MG63 (cell line): ENCODE measurements at regions not wholly inside any gene's neighbourhood (a gene's known extent, or its start where the extent isn't known, plus 50 kb on each side); places are given as distances from the start of the nearest gene placed in this dataset.
A peak's percentile ranks its signal among the peaks of the same experiment; 100 is the strongest.
"Not testable (repeated sequence)": the region's sequence is repeated elsewhere in the genome, so short reads cannot be mapped to it uniquely, and the experiment has no call there.

Experiments used
- DNase-seq: peaks from one replicate; pipeline ENCODE4 v3.0.0-alpha.2; 2020
- H3K27me3 ChIP-seq: fragments of 250-450 bp; sonication (Bioruptor Pico); 2 replicates; pipeline ENCODE4 v1.5.1; 2020; ENCODE audit warnings: mild to moderate bottlenecking, moderate library complexity
- H3K36me3 ChIP-seq: fragments of 250-450 bp; sonication (Bioruptor Pico); 2 replicates; pipeline ENCODE4 v1.5.1; 2020; ENCODE audit warnings: mild to moderate bottlenecking, moderate library complexity
- H3K4me3 ChIP-seq: fragments of 250-450 bp; sonication (Bioruptor Pico); 2 replicates; pipeline ENCODE4 v1.5.1; 2020; ENCODE audit warnings: mild to moderate bottlenecking, moderate library complexity
- H3K9me3 ChIP-seq: fragments of 250-450 bp; sonication (Bioruptor Pico); 2 replicates; pipeline ENCODE4 v1.5.1; 2020; ENCODE audit warnings: mild to moderate bottlenecking, moderate library complexity

DNA sequence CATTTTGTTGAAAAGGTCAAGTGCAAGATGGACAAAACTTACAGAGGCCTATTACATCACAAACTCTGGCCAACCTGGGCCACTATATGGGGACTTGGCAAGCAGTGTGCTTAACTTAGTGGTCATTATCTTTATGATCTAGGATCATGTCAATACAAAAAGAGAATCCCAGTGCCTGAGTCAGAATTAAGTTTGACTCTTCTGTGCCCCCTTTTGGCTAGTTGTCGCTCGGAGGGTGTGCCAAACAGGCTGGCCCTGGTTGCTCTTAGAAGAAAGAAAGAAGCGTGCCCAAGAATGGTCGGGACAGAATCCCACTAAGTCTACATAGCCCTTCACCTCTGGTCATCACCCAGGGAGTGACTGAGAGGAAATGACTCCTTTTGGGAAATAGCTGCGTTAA lies 100.1 kb downstream of the EIF4E start:
- H3K27me3 ChIP-seq: no peaks in the 10 kb centered on the region
- no peak overlapping the region for H3K4me3 ChIP-seq
- H3K9me3 ChIP-seq: no peaks in the 10 kb centered on the region

DNA sequence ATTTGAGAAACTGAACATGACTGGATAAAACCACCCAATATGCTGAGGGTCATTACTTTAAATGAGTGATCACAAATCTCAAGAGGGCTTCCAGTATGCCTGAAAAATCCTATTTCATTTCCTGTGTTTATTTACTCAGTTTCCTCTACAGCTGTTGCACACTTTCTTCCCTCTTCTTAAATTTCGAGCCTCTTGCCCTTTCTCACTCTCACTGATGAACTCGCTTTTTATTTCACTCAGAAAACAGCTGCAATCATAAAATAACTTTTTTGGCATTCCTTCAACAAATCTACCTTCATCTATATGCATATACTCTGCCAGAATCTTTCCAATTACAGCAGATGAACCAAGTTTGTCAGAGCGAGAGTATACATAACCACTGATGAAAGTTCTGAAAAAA lies 101.3 kb downstream of the EIF4E start:
- no peak overlapping the region for H3K4me3 ChIP-seq
- no peaks in the 10 kb centered on the region for H3K36me3 ChIP-seq

More for the DNA sequence above, 100.1 kb downstream of the EIF4E start:
- DNase-seq: no peak
- no peaks in the 10 kb centered on the region for H3K36me3 ChIP-seq

DNA sequence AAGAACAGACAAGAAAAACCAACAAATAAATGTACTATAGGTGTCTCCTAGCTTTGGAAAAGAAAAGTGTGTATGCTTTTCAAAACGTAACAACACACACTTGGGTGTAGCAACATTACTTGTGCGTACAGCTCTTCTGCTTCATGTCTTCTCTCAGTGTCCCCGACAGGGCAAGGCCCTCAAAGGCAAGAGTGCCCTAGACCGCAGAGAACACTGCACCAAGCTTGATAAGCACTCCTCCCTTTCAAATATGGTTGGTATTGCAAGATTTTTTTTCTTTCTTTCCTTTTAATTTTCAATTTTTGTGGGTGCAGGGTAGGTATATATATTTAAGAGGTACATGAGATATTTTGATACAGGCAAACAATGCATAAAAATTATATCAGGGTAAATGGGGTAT lies 106.8 kb downstream of the EIF4E start:
- Histone ChIP-seq H3K9me3 (no peaks in the 10 kb centered on the region), H3K4me3 (no peak overlapping the region), H3K27me3 (no peaks in the 10 kb centered on the region), H3K36me3 (no peaks in the 10 kb centered on the region)
- no peak for DNase-seq

More for the DNA sequence above, 101.3 kb downstream of the EIF4E start:
- DNase-seq: no peak
- H3K27me3 ChIP-seq: no peaks in the 10 kb centered on the region
- no peaks in the 10 kb centered on the region for H3K9me3 ChIP-seq

DNA sequence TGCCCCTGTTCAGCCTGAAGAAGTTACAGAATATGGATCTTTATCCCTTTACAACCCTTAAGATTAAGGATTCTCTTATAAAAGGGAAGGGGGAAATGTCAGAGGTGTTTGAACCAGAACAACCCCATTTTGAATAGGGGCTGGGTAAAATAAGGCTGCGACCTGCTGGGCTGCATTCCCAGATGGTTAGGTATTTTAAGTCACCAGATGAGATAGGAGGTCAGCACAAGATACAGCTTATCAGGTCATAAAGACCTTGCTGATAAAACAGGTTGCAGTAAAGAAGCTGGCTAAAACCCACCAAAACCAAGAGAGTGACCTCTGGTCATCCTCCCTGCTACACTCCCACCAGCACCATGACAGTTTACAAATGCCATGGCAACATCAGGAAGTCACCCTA lies 110.8 kb downstream of the EIF4E start:
- not testable (repeated sequence) for H3K4me3 ChIP-seq, H3K27me3 ChIP-seq, DNase-seq, H3K9me3 ChIP-seq, H3K36me3 ChIP-seq

DNA sequence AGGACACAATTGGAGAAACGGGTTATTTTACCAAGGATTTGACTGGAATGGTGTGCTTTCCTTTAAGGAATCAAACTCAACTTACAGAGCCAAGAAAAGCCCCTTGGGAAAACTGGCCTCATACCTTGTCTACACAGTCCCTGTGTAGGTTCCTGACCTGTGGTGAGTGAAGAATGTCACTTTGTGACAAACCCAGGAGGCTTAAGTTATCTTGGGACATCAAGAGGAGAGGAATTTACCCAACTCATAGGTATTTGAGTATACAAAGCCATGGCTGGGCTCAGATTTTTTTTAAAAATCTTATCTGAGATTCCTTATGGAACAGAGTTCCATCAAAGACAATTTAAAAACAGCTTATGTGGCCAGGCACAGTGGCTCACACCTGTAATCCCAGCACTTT lies 112.1 kb downstream of the EIF4E start:
- Histone ChIP-seq H3K27me3 (no peaks in the 10 kb centered on the region), H3K36me3 (no peaks in the 10 kb centered on the region), H3K9me3 (no peaks in the 10 kb centered on the region), H3K4me3 (no peak overlapping the region)
- no peak for DNase-seq

DNA sequence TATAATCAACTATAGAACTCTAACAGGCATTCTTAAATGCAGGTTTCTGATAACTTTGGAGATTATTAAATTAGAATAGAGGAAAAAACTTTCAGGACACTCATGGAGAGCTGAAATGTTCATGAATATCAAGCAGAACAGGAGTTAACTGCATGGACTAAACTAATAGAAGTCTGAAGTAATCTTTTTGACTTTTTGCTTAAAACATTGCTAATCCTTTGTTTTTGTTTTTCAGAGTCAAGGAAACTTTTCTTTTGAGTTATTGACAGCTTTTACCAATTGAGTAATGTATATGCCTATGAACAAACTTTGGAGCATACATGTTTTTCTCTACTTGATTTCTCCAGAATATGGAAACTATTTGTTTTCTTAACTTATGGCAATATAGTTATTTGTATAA lies 112.5 kb downstream of the EIF4E start:
- Histone ChIP-seq H3K36me3 (no peaks in the 10 kb centered on the region), H3K9me3 (no peaks in the 10 kb centered on the region), H3K27me3 (no peaks in the 10 kb centered on the region), H3K4me3 (no peak overlapping the region)
- no peak for DNase-seq

DNA sequence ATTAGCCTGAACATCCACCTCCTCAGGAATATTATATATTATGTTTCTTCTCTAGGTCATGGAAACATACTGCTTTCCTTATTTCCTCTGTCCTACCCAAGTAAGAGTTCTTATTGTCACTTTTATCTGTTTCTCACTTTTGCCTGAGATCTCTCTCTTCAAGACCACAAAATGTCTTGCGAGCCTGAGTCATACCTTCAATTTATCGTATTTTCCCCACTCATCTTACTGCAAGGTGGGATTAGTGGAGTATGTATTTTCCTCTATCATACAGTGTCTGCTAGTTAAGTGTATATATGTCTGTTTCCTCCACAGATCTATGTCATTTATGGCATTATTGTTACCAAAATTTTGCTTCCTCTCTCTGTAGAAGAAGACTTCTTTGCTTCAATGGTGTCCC lies 124.5 kb downstream of the EIF4E start:
- Histone ChIP-seq H3K27me3 (no peaks in the 10 kb centered on the region), H3K36me3 (no peaks in the 10 kb centered on the region), H3K9me3 (no peaks in the 10 kb centered on the region), H3K4me3 (no peak overlapping the region)
- no peak for DNase-seq

DNA sequence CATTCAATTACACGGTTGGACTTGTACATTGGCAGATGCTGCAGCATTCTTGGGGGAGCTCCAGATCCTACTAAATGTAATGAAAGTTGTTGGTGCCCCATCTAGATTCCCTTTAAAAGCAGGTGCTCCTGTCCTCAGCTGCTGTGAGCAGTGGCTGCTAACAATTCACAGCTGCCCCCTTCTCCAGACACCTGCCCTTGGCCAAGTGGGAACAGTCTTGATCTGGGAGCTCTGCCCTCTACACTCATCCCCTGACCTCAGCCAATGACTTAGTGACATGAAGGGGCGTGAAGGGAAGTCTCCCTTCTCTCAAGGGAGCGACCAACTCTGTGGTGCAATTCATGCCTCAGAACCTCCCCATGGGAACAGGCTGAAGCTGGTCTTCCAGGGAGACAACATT lies 125.7 kb downstream of the EIF4E start:
- H3K4me3 ChIP-seq: no peak overlapping the region
- no peaks in the 10 kb centered on the region for H3K27me3 ChIP-seq
- H3K36me3 ChIP-seq: no peaks in the 10 kb centered on the region
- DNase-seq: no peak
- H3K9me3 ChIP-seq: no peaks in the 10 kb centered on the region

DNA sequence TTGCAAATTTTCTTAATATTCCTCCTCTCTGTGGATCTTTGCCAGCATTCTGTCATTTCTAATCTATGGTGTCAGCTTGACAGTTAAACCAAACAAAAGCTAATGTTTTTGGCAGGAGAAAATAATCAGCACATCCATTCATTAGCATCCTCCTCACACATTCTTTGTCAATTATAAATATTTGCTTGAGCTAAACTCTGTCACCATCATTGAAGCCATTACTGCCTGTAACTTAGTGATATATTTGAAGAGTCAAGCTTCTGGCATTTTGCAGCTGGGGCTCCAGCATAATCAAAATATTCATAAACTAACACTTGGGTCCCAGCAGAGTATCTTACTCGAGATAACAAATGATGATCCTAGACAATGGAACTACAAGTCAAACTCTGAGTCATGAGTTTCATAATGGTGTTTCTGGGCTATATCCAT lies 126.1 kb downstream of the EIF4E start:
- no peak for DNase-seq
- H3K36me3 ChIP-seq: no peaks in the 10 kb centered on the region
- no peaks in the 10 kb centered on the region for H3K27me3 ChIP-seq
- H3K4me3 ChIP-seq: no peak overlapping the region
- no peaks in the 10 kb centered on the region for H3K9me3 ChIP-seq

DNA sequence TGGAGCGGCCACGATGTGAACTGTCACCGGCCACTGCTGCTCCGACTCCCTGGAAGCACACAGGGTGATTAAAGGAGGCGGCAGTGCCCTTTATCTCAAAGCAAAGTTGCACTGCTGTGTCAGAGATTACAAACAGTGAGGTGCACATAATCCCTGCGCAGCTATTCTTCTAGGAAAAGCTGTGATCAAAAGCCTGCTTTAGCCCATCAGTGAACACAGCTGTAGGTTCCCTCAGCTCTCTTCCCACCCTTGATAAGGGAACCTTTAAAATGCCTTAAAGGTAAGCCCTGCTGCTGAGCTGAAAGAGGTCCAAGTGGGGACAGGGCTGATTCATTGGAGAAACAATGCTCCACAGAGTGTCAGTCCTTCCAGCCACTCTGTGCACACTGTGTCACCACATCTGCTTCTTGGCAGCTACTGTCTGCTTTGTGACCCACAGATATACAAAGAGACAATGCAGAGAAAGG lies 127.6 kb downstream of the EIF4E start:
- Histone ChIP-seq H3K4me3 (no peak overlapping the region), H3K36me3 (no peaks in the 10 kb centered on the region), H3K27me3 (no peaks in the 10 kb centered on the region), H3K9me3 (no peaks in the 10 kb centered on the region)
- DNase-seq: no peak

DNA sequence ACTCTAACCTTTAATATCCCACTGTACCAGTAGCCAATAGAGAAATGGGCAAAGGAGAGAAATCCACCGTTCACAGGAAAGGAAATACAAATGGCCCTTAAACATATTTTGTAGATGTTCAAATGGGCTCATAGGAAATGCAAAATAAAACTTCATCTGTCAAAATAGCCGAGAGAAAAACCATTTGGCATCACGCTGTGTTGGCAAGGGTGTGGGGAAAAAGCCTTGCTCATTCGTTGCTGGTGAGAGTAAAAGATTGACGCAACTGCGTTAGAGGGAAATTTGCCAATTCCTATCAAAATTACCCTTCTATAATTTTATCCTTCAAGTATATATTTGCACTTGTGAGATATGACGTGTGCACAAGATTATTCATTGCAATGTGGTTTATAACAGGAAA lies 131.9 kb downstream of the EIF4E start:
- no peak for DNase-seq
- no peak overlapping the region for H3K4me3 ChIP-seq
- no peaks in the 10 kb centered on the region for H3K36me3 ChIP-seq
- H3K9me3 ChIP-seq: no peaks in the 10 kb centered on the region
- no peaks in the 10 kb centered on the region for H3K27me3 ChIP-seq

DNA sequence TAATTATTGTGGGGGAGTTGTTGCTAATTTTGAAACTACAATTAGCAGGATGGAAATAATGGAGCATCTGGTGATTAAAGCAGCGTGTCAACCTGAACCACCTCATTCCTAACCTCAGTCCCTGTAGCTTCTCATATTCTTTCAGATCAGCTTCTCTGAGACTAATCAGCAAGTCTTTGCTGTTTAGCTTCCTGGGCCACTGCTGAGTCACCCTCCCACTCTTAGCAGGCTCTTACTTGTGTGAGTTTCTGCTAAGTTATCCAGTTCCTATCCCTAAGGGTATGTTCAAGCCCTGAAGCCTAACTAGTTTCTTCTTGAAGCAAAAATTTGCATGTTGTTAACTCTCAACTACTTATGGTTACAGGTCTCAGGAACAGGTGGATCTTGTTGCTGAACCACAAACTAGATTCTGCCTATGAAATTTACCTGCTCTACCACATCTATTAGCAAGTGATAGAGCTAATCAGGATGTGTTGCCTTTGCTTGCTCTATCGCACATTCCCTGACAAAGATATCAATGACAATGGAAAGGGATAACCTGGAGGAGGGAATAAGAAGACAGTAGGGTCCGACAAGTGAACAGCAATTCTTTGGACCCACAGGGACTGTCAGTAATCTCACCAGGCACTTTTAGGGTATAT lies 134.2 kb downstream of the EIF4E start:
- peak; percentile 7 for DNase-seq
- no peaks in the 10 kb centered on the region for H3K36me3 ChIP-seq
- no peaks in the 10 kb centered on the region for H3K27me3 ChIP-seq
- no peaks in the 10 kb centered on the region for H3K9me3 ChIP-seq
- H3K4me3 ChIP-seq: no peak overlapping the region

DNA sequence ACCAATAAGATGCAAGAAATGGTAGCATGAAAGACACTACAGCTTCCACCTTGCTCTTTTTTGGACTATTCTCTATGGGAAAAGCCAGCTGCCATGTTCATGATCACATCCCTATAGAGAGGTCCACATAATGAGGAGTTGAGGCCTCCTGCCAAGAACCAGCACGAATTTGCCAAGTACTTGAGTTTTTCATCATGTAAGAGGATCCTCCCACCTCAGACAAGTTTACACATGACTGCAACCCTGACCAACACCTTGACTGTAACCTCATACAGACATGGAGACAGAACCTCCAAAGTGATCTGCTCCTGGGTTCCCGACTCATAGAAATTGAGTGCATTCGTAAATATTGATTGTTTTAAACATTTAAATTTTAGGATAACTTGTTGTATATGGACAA lies 135.2 kb upstream of the TSPAN5 start:
- Histone ChIP-seq H3K9me3 (no peaks in the 10 kb centered on the region), H3K27me3 (no peaks in the 10 kb centered on the region), H3K36me3 (no peaks in the 10 kb centered on the region), H3K4me3 (no peak overlapping the region)
- DNase-seq: no peak

DNA sequence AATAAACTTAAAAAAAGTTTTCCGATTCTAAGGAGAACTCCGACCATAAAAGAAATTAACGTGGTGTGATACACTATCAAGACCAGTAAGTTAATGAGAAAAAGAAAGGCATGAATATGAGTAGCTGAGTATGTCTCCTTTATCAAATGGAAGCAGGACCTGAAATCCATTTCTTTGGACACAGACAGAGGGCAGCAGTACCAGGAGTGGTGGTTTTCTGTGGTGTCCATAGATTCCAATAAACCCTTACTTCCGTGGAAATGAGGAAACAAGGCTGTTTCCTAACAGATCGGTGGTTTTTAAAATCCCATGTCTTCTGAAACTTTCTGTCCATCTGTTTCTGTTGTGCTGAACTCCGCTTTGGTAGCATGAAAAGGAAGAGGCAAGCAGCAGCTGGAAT lies 128.5 kb upstream of the TSPAN5 start:
- Histone ChIP-seq H3K36me3 (no peaks in the 10 kb centered on the region), H3K9me3 (no peaks in the 10 kb centered on the region), H3K27me3 (no peaks in the 10 kb centered on the region), H3K4me3 (no peak overlapping the region)
- no peak for DNase-seq

DNA sequence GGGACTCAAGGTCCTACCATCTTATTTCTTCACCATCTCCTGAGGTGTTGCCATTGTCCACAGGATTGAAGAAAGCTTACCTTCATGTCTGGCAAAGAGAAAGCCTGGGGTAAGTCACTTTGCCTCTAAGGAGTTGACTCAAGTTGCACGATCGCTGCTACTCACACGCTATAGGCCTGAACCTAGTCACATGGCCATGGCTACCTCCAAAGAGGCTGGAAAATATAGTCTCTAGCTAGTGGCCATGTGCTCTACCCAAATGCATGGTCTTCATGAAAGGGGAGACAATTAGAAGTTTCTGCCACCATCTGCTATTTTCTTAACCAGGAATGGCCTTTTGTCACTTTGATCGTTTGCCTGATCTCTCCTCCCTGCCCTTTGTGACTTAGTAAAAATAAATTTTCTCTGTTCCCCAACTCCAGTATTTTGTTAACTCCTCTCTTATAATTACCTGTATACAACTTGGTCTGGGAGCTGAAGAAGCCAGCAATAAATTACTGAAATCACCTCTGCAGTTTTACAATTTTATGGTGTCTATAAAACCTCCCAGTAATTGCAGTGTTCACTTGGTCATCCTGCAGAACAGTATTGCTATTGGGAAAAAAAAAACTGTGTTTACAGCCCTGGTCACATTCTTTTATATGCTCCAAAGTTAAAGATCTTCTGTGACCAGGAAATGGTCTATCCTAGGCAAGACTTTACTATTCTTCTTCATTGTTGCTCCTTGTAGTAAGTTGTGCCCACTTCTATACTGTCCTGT lies 126.7 kb upstream of the TSPAN5 start:
- Histone ChIP-seq H3K27me3 (no peaks in the 10 kb centered on the region), H3K36me3 (no peaks in the 10 kb centered on the region), H3K9me3 (no peaks in the 10 kb centered on the region), H3K4me3 (no peak overlapping the region)
- no peak for DNase-seq

DNA sequence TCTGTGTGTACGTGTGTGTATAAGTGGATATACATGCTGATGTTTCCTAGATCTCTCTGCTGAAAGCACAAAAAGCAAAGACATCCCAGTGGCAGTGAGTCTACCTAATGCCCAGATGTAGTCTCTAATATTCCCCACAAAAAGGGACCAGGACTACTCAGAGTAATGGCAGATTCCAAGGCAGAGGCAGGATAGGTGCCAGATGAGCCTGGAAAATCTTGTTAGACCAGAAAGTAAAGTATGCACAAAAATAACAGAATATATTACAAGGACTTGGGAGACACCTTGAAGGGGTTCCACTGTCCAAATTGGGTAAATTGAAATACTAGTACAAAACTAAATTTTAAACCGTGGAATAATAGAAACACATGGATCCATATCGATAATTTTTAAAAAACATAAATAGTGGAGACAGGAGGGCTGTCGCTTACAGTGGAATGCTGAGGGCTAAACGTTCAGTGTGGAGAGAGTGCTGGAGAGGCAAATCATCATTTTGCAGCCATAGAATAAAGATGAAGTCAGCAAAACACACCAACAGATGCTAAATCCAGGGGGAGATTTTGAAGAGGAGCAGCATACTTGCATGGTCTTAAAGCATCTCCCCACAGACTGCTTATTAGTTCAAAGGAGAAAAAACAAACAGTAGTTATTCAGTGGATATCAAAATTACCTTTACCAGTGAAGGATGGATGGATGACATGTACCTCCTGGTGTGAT lies 123.4 kb upstream of the TSPAN5 start:
- DNase-seq: no peak
- Histone ChIP-seq H3K4me3 (no peak overlapping the region), H3K27me3 (no peaks in the 10 kb centered on the region), H3K9me3 (no peaks in the 10 kb centered on the region), H3K36me3 (no peaks in the 10 kb centered on the region)

DNA sequence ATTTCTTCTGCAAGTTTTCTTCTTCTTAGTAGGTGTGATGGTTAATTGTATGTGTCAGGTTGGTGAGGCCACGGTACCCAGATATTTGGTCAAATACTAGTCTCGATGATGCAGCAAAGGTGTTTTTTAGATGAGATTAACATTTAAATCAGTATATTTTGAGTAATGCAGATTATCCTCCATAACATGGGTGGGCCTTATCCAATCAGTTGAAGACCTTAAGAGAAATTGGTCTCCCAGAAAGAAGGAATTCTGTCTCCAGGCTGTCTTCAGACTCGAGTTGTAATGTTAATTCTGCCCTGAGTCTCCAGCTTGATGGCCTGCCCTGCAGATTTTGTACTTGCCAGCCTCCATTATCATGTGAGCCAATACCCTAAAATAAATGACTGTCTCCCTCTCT lies 122.5 kb upstream of the TSPAN5 start:
- no peak overlapping the region for H3K4me3 ChIP-seq
- no peak for DNase-seq
- no peaks in the 10 kb centered on the region for H3K36me3 ChIP-seq
- H3K27me3 ChIP-seq: no peaks in the 10 kb centered on the region
- no peaks in the 10 kb centered on the region for H3K9me3 ChIP-seq

DNA sequence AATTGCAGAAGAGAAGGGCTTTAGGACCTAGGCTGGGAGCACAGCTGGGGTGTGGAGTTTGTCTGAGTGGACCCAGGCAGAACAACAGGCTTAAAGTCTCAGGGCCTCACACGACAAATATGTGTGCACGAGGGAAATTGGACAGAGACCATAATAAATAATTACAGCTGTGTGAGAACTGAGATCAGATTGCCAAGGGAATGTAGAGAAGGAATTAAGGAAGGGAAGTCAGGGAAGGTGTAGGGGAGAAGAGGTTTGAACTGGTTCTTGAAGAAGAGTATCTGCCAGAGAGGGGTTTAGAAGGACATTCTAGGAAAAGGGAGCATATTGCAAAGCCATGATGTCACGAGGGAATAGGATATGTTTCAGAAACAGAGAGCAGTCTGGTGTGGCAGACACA lies 120.7 kb upstream of the TSPAN5 start:
- no peaks in the 10 kb centered on the region for H3K36me3 ChIP-seq
- H3K27me3 ChIP-seq: no peaks in the 10 kb centered on the region
- DNase-seq: no peak
- no peaks in the 10 kb centered on the region for H3K9me3 ChIP-seq
- H3K4me3 ChIP-seq: no peak overlapping the region
